ENCODE measurements at regions not wholly inside any gene's neighbourhood (a gene's known extent, or its start where the extent isn't known, plus 50 kb on each side); places are given as distances from the start of the nearest gene placed in this dataset.

- Histone ChIP-seq H2AFZ (ENCODE audit: low read length) (no peak overlapping the region), H3K4me1 (ENCODE audit: insufficient read depth, low read length, poor library complexity, severe bottlenecking) (no peaks in the 10 kb centered on the region), H3K9ac (ENCODE audit: low read depth, low read length, poor library complexity, severe bottlenecking) (no peak overlapping the region), H3K79me2 (ENCODE audit: insufficient read depth, low read length) (no peaks in the 10 kb centered on the region), H3K9me2 (replicated peaks; ENCODE audit: low read depth, low read length) (no peaks in the 10 kb centered on the region), H3K36me3 (ENCODE audit: insufficient read depth, low read length) (no peaks in the 10 kb centered on the region), H3K9me3 (ENCODE audit: insufficient read depth, low read depth, low read length) (no peaks in the 10 kb centered on the region), H4K20me1 (ENCODE audit: insufficient read depth, low read length, poor library complexity, severe bottlenecking) (no peaks in the 10 kb centered on the region), H3K27me3 (ENCODE audit: insufficient read depth, low read length, poor library complexity, severe bottlenecking) (no peaks in the 10 kb centered on the region), H3K4me2 (ENCODE audit: low read depth, low read length, poor library complexity, severe bottlenecking) (no peak overlapping the region), H3K4me3 (ENCODE audit: low read length, poor library complexity, severe bottlenecking) (no peak overlapping the region), H3F3A (ENCODE audit: low read depth) (no peaks in the 10 kb centered on the region)
- no peak for TF ChIP-seq CTCF (conservative IDR thresholded peaks at IDR 0.05; ENCODE audit: low read length)
- TF ChIP-seq EZH2phosphoT487 (IDR thresholded peaks at IDR 0.05; ENCODE audit: borderline replicate concordance), result no peak
These were observed 523.7 kb downstream of the NR2F1-AS1 start for GRCh38 chr5:93057311-93057710.

GRCh38 chr5:93055971-93056370 lies 525.0 kb downstream of the NR2F1-AS1 start:
- H3F3A ChIP-seq (ENCODE audit: low read depth), result no peaks in the 10 kb centered on the region
- no peak overlapping the region for H3K4me2 ChIP-seq (ENCODE audit: low read depth, low read length, poor library complexity, severe bottlenecking)

GRCh38 chr5:93055561-93055960 lies 525.5 kb downstream of the NR2F1-AS1 start:
- Histone ChIP-seq H3K4me1 (ENCODE audit: insufficient read depth, low read length, poor library complexity, severe bottlenecking) (no peaks in the 10 kb centered on the region), H3K9me2 (replicated peaks; ENCODE audit: low read depth, low read length) (no peaks in the 10 kb centered on the region), H3K4me3 (ENCODE audit: low read length, poor library complexity, severe bottlenecking) (no peak overlapping the region), H4K20me1 (ENCODE audit: insufficient read depth, low read length, poor library complexity, severe bottlenecking) (no peaks in the 10 kb centered on the region), H3K4me2 (ENCODE audit: low read depth, low read length, poor library complexity, severe bottlenecking) (no peak overlapping the region), H3K9me3 (ENCODE audit: insufficient read depth, low read depth, low read length) (no peaks in the 10 kb centered on the region), H2AFZ (ENCODE audit: low read length) (no peak overlapping the region), H3K36me3 (ENCODE audit: insufficient read depth, low read length) (no peaks in the 10 kb centered on the region), H3F3A (ENCODE audit: low read depth) (no peaks in the 10 kb centered on the region), H3K79me2 (ENCODE audit: insufficient read depth, low read length) (no peaks in the 10 kb centered on the region), H3K27me3 (ENCODE audit: insufficient read depth, low read length, poor library complexity, severe bottlenecking) (no peaks in the 10 kb centered on the region), H3K9ac (ENCODE audit: low read depth, low read length, poor library complexity, severe bottlenecking) (no peak overlapping the region)
- TF ChIP-seq CTCF (conservative IDR thresholded peaks at IDR 0.05; ENCODE audit: low read length) (no peak), EZH2phosphoT487 (IDR thresholded peaks at IDR 0.05; ENCODE audit: borderline replicate concordance) (no peak)

More at GRCh38 chr5:93055971-93056370, 525.0 kb downstream of the NR2F1-AS1 start:
- TF ChIP-seq EZH2phosphoT487 (IDR thresholded peaks at IDR 0.05; ENCODE audit: borderline replicate concordance) (no peak), CTCF (conservative IDR thresholded peaks at IDR 0.05; ENCODE audit: low read length) (no peak)
- Histone ChIP-seq H3K4me3 (ENCODE audit: low read length, poor library complexity, severe bottlenecking) (no peak overlapping the region), H2AFZ (ENCODE audit: low read length) (no peak overlapping the region), H3K9me2 (replicated peaks; ENCODE audit: low read depth, low read length) (no peaks in the 10 kb centered on the region), H3K79me2 (ENCODE audit: insufficient read depth, low read length) (no peaks in the 10 kb centered on the region), H3K36me3 (ENCODE audit: insufficient read depth, low read length) (no peaks in the 10 kb centered on the region), H4K20me1 (ENCODE audit: insufficient read depth, low read length, poor library complexity, severe bottlenecking) (no peaks in the 10 kb centered on the region), H3K27me3 (ENCODE audit: insufficient read depth, low read length, poor library complexity, severe bottlenecking) (no peaks in the 10 kb centered on the region), H3K9me3 (ENCODE audit: insufficient read depth, low read depth, low read length) (no peaks in the 10 kb centered on the region), H3K9ac (ENCODE audit: low read depth, low read length, poor library complexity, severe bottlenecking) (no peak overlapping the region), H3K4me1 (ENCODE audit: insufficient read depth, low read length, poor library complexity, severe bottlenecking) (no peaks in the 10 kb centered on the region)

Data from Loucy (cell line).